Right renal pelvis (tissue), 4 donors: ENCODE measurements at regions not wholly inside any gene's neighbourhood (a gene's known extent, or its start where the extent isn't known, plus 50 kb on each side); places are given as distances from the start of the nearest gene placed in this dataset.

Experiments used
- DNase-seq, 4 donors: peaks; one replicate each; pipeline ENCODE4 v3.0.0-alpha.2; 2013; ENCODE audit warnings: low read depth in 4 of 4, low spot score in 3 of 4, missing footprints in 1 of 4

GRCh38 chr2:103264058-103264768 lies 502.4 kb downstream of the TMEM182 start:
- DNase-seq, result no peak

GRCh38 chr2:103265521-103265920 lies 503.7 kb downstream of the TMEM182 start:
- no peak for DNase-seq

- no peak for DNase-seq
Observed at GRCh38 chr2:103268841-103269498, 507.1 kb downstream of the TMEM182 start.

GRCh38 chr2:103276869-103277268 lies 515.0 kb downstream of the TMEM182 start:
- DNase-seq, result no peak

GRCh38 chr2:103284750-103285149 lies 522.9 kb downstream of the TMEM182 start:
- no peak for DNase-seq

- DNase-seq, result no peak
Observed at GRCh38 chr2:103285354-103285753, 523.5 kb downstream of the TMEM182 start.

- no peak for DNase-seq
Observed at GRCh38 chr2:103287746-103288145, 525.9 kb downstream of the TMEM182 start.

- DNase-seq, result no peak
Observed at GRCh38 chr2:103288696-103289095, 526.9 kb downstream of the TMEM182 start.

GRCh38 chr2:103289105-103289725 lies 527.4 kb downstream of the TMEM182 start:
- DNase-seq, result no peak

- no peak for DNase-seq
Observed at GRCh38 chr2:103292573-103292972, 530.7 kb downstream of the TMEM182 start.

- DNase-seq, result no peak
Observed at GRCh38 chr2:103293067-103293741, 531.4 kb downstream of the TMEM182 start.

GRCh38 chr2:103293742-103294077 lies 531.9 kb downstream of the TMEM182 start:
- DNase-seq, result no peak

- no peak for DNase-seq
Observed at GRCh38 chr2:103294420-103294819, 532.6 kb downstream of the TMEM182 start.

- no peak for DNase-seq
Observed at GRCh38 chr2:103295591-103295990, 533.8 kb downstream of the TMEM182 start.

GRCh38 chr2:103324671-103325070 lies 562.8 kb downstream of the TMEM182 start:
- no peak for DNase-seq

GRCh38 chr2:103327386-103327785 lies 565.6 kb downstream of the TMEM182 start:
- no peak for DNase-seq

GRCh38 chr2:103327966-103328365 lies 566.1 kb downstream of the TMEM182 start:
- DNase-seq, result no peak

GRCh38 chr2:103335403-103335802 lies 573.6 kb downstream of the TMEM182 start:
- no peak for DNase-seq

GRCh38 chr2:103338819-103339218 lies 577.0 kb downstream of the TMEM182 start:
- DNase-seq, result no peak

GRCh38 chr2:103346780-103347179 lies 584.9 kb downstream of the TMEM182 start:
- DNase-seq, result no peak

GRCh38 chr2:103353774-103354173 lies 591.9 kb downstream of the TMEM182 start:
- no peak for DNase-seq
